ENCODE measurements at regions not wholly inside any gene's neighbourhood (a gene's known extent, or its start where the extent isn't known, plus 50 kb on each side); places are given as distances from the start of the nearest gene placed in this dataset.

DNA sequence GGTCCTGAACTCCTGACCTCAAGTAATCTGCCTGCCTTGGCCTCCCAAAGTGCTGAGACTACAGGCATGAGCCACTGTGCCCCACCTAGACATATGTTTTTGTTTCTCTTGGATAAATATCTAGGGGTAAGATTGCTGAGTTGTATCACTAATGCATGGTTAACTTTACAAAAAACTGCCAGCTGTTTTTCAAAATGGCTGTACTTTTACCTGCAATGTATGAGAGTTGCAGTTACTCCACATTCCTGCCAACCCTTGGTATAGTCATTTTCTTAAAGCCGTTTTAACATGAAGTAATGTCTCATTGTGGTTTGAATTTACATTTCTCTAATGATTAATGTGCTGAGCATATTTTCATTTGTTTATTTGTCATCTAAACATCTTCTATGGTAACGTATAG is 289.7 kb downstream of the UTRN start:
- Mint-ChIP-seq H3K27me3 (ENCODE audit: low read depth) (no peaks in the 10 kb centered on the region), H3K36me3 (ENCODE audit: low read depth) (peaks cover 25% of the 10 kb centered on the region), H3K4me3 (no peak overlapping the region), H3K4me1 (peaks cover under 1% of the 10 kb centered on the region), H3K9me3 (no peaks in the 10 kb centered on the region), H3K27ac (no peak overlapping the region)
- TF ChIP-seq CTCF (IDR thresholded peaks at IDR 0.05; ENCODE audit: unreplicated experiment in 3 of 3) = no peak

GRCh38 chr6:144575327-144575726 is 290.2 kb downstream of the UTRN start:
- Mint-ChIP-seq H3K36me3 (ENCODE audit: low read depth) (peaks cover 22% of the 10 kb centered on the region), H3K4me1 (peaks cover 6% of the 10 kb centered on the region), H3K27ac (no peak overlapping the region), H3K4me3 (no peak overlapping the region), H3K27me3 (ENCODE audit: low read depth) (no peaks in the 10 kb centered on the region), H3K9me3 (no peaks in the 10 kb centered on the region)
- TF ChIP-seq CTCF (IDR thresholded peaks at IDR 0.05; ENCODE audit: unreplicated experiment in 3 of 3) = no peak

DNA sequence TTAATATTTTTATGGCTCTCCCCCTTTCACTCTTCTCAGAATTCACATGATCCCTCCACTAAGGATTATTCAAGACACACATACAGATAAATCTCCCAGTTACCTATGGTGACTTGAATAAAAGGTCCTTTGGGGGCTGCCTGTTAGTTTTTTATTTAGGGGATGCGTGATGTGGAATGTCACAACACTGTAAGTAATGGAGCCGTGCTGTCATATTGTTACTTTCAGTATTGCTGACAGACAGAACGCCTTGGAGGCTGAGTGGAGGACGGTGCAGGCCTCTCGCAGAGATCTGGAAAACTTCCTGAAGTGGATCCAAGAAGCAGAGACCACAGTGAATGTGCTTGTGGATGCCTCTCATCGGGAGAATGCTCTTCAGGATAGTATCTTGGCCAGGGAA is 291.7 kb downstream of the UTRN start:
- H3K27me3 Mint-ChIP-seq (ENCODE audit: low read depth) = no peaks in the 10 kb centered on the region
- no peak overlapping the region for H3K27ac Mint-ChIP-seq
- peaks cover 17% of the 10 kb centered on the region for H3K4me1 Mint-ChIP-seq
- no peak overlapping the region for H3K4me3 Mint-ChIP-seq
- H3K36me3 Mint-ChIP-seq (ENCODE audit: low read depth) = peaks cover 22% of the 10 kb centered on the region
- no peak for TF ChIP-seq CTCF (IDR thresholded peaks at IDR 0.05; ENCODE audit: unreplicated experiment in 3 of 3)
- H3K9me3 Mint-ChIP-seq = no peaks in the 10 kb centered on the region

DNA sequence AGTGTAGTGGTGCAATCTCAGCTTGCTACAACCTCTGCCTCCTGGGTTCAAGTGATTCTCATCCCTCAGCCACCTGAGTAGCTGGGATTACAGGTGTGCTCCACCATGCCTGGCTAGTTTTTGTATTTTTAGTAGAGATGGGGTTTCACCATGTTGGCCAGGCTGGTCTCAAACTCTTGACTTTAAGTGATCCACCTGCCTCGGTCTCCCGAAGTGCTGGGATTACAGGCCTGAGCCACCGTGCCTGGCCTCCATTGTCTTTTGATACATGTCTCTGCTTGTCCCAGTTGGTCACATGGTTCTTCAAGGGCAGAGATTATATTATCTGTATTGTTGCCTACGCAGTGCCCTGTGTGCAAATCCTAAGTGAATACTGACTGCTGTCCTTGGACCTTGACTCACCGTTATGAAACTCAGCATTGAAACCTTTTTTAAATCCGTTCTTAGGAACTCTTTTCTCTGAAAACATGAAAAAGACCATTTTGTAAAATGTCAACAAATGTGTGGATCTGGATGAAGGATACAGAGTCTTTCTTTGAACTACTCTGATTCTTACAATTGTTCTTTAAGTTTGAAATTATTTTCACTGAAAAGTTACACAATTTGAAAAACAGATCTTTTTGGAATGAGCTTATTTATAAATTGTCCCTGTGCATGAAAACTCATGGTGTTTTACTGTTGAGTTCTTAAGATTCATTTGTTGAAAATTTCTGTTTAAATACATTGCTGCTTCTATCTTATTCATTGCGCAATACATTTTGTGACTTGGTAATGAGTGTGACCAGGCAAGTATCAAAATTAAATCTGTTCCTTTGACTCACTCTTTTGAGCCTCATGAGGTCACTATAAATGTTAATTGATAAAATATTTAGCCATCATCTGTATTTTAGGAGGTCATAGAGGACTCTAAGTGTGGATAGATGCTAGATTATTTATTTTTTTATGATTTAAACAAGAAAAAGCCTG is 293.5 kb downstream of the UTRN start:
- Mint-ChIP-seq H3K27me3 (ENCODE audit: low read depth) (no peaks in the 10 kb centered on the region), H3K27ac (no peak overlapping the region)

DNA sequence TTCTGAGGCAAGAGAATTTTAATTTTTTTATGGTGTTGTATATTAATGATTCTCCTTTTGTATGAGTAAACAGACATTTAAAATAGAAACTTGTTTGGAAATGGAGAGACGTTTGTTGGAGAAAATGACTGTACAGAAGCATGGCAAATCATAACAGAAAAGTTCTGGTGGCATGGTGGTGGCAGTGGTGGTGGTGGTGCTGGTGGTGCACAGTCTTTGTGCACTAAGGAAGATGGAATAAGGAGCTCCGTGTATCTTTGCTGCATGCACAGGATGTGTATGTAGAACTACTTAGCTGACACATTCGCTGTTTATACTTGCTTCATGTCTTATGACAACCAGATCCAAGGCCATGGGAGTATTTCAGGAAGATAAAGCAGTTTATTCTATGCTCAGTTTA is 294.9 kb downstream of the UTRN start:
- Mint-ChIP-seq H3K4me1 (peaks cover 32% of the 10 kb centered on the region), H3K27ac (peak overlapping the region in 1 of 3 experiments; percentile 9), H3K27me3 (ENCODE audit: low read depth) (no peaks in the 10 kb centered on the region), H3K4me3 (no peak overlapping the region), H3K9me3 (no peaks in the 10 kb centered on the region), H3K36me3 (ENCODE audit: low read depth) (peaks cover 14% of the 10 kb centered on the region)
- TF ChIP-seq CTCF (IDR thresholded peaks at IDR 0.05; ENCODE audit: unreplicated experiment in 3 of 3) = no peak

More for the DNA sequence above, 293.5 kb downstream of the UTRN start:
- no peak for TF ChIP-seq CTCF (IDR thresholded peaks at IDR 0.05; ENCODE audit: unreplicated experiment in 3 of 3)
- H3K36me3 Mint-ChIP-seq (ENCODE audit: low read depth) = peaks cover 14% of the 10 kb centered on the region
- H3K4me1 Mint-ChIP-seq = peaks cover 32% of the 10 kb centered on the region
- no peaks in the 10 kb centered on the region for H3K9me3 Mint-ChIP-seq
- no peak overlapping the region for H3K4me3 Mint-ChIP-seq

DNA sequence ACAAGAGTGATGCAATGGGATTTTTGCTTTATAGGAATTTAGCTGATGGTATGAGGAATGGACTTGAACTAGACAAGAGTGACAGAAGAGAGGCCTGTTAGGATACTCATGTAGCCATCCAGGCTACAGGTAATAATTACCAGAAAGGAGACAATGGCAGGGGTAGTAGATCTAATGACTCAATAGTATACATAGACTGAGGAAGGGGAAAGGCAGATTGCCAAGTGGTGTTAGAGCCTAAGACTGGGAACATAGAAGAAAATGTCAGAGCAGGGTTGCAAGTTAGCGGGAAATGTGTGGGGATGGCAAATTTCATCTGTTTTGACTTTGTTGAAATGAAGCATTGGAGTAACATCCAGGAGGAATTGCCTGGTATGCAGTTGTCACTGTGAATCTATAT is 295.6 kb downstream of the UTRN start:
- Mint-ChIP-seq H3K36me3 (ENCODE audit: low read depth) (peaks cover 14% of the 10 kb centered on the region), H3K27me3 (ENCODE audit: low read depth) (no peaks in the 10 kb centered on the region), H3K9me3 (no peaks in the 10 kb centered on the region), H3K27ac (peak overlapping the region in 1 of 3 experiments; percentile 8), H3K4me1 (peaks cover 33% of the 10 kb centered on the region), H3K4me3 (no peak overlapping the region)
- TF ChIP-seq CTCF (IDR thresholded peaks at IDR 0.05; ENCODE audit: unreplicated experiment in 3 of 3) = no peak

Data from nephron (organoid).